ENCODE measurements at regions not wholly inside any gene's neighbourhood (a gene's known extent, or its start where the extent isn't known, plus 50 kb on each side); places are given as distances from the start of the nearest gene placed in this dataset.

DNA sequence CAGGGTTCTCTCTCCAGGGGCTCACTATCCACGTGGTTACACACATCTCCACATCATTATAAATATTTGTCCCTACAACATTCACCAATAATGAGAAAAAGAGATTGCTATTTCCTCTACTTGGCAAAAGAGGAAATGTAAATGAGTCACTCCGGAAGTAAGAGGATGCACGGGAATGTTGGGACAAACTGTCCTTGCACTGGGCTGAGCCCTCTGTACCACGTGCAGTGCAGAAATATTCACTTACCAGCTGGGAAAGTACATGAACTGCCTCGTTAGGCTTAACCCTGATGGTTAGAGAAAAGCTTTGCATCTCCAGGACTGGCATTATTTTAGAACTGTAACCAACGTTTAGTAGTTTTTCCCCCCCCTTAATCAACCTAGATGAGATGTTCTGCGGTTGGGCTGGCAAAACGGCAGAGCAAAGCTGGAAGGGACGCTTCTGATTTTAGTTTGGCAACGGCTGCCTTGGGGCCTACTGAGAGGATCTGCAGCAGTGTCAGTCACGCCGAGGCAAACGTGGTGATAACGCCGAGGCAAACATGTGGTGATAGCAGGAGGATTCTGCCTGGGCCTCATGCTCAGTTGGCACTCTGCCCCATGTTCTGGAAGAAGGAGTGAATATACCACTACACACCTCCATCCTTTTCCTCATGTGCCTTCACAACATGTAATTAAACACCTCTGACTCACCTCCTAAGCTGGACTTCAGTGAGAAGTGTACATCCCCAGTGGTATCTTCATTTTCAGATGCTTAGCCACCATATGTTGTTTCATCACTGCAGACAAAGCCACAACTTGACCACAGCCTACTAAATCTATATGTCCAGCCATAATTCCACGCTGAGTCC is 661.4 kb upstream of the KLF4 start:
- Histone ChIP-seq H3K27ac (peak overlapping the region; percentile 75), H3K9me3 (no peaks in the 10 kb centered on the region), H3K4me1 (peaks cover 25% of the 10 kb centered on the region), H3K4me3 (no peak overlapping the region), H3K36me3 (no peaks in the 10 kb centered on the region), H3K27me3 (ENCODE audit: low read depth) (no peaks in the 10 kb centered on the region)
- DNase-seq (no peak), ATAC-seq (peak; percentile 75 to 82)
- intact Hi-C loops (cut with DNase I) = no loop called here
- TF ChIP-seq, protein P1, sequence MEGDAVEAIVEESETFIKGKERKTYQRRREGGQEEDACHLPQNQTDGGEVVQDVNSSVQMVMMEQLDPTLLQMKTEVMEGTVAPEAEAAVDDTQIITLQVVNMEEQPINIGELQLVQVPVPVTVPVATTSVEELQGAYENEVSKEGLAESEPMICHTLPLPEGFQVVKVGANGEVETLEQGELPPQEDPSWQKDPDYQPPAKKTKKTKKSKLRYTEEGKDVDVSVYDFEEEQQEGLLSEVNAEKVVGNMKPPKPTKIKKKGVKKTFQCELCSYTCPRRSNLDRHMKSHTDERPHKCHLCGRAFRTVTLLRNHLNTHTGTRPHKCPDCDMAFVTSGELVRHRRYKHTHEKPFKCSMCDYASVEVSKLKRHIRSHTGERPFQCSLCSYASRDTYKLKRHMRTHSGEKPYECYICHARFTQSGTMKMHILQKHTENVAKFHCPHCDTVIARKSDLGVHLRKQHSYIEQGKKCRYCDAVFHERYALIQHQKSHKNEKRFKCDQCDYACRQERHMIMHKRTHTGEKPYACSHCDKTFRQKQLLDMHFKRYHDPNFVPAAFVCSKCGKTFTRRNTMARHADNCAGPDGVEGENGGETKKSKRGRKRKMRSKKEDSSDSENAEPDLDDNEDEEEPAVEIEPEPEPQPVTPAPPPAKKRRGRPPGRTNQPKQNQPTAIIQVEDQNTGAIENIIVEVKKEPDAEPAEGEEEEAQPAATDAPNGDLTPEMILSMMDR (IDR thresholded peaks at IDR 0.05) = no peak

- Histone ChIP-seq H3K9me3 (no peaks in the 10 kb centered on the region), H3K4me3 (no peak overlapping the region), H3K4me1 (peaks cover 25% of the 10 kb centered on the region), H3K27ac (peak overlapping the region; percentile 18), H3K27me3 (ENCODE audit: low read depth) (no peaks in the 10 kb centered on the region), H3K36me3 (no peaks in the 10 kb centered on the region)
- DNase-seq (no peak), ATAC-seq (no peak)
- TF ChIP-seq, protein P1 (IDR thresholded peaks at IDR 0.05) = no peak
- intact Hi-C loops (cut with DNase I) = no loop called here
Measured at GRCh38 chr9:108149326-108149725, 659.8 kb upstream of the KLF4 start.

DNA sequence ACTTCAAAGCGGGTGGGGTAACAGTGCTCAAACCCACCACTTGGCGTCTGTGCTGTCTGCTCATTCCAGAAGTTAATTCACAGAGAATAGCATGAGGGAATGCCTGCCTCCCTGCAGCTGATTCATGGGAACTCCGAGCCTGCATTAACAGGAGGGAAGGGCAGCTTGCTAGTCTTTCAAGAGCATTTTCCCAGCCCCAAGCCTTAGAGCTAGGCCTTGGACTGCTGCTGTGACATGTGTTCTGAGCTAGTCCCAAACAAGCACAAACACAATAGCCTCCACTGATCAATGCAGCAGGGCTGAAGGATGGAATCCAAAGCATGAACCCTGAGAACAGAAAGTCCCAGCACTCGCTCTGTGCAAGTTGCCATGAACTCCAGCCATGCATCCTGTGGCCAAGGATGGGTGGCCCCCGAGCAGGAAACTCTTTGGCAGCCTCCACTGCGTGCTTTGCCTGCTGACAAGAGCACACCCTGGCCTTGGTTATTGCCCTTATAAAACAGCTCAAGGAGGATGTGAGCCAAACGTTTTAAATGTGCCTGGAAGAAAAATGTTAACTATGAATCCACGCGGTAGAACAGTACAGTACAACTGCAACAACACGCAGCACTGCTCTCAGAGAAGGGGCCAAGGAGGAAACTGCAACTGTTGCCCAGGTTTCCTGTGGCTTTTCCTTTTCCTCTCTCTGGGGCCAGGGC is 653.1 kb upstream of the KLF4 start:
- intact Hi-C loops (cut with DNase I) = no loop called here
- peak overlapping the region; percentile 81 for H3K27ac ChIP-seq

GRCh38 chr9:108142142-108142503 is 652.6 kb upstream of the KLF4 start:
- intact Hi-C loops (cut with DNase I) = no loop called here
- Histone ChIP-seq H3K27me3 (ENCODE audit: low read depth) (no peaks in the 10 kb centered on the region), H3K36me3 (no peaks in the 10 kb centered on the region), H3K27ac (peak overlapping the region; percentile 81), H3K4me1 (peaks cover 18% of the 10 kb centered on the region), H3K9me3 (no peaks in the 10 kb centered on the region), H3K4me3 (no peak overlapping the region)
- DNase-seq (no peak), ATAC-seq (no peak)
- TF ChIP-seq, protein P1 (IDR thresholded peaks at IDR 0.05) = no peak

More for the DNA sequence above, 653.1 kb upstream of the KLF4 start:
- no peak overlapping the region for H3K4me3 ChIP-seq
- no peaks in the 10 kb centered on the region for H3K36me3 ChIP-seq
- H3K4me1 ChIP-seq = peaks cover 18% of the 10 kb centered on the region
- no peaks in the 10 kb centered on the region for H3K27me3 ChIP-seq (ENCODE audit: low read depth)
- TF ChIP-seq, protein P1 (IDR thresholded peaks at IDR 0.05) = no peak
- DNase-seq = peak; percentile 74
- peak; percentile 91 to 93 for ATAC-seq
- no peaks in the 10 kb centered on the region for H3K9me3 ChIP-seq

DNA sequence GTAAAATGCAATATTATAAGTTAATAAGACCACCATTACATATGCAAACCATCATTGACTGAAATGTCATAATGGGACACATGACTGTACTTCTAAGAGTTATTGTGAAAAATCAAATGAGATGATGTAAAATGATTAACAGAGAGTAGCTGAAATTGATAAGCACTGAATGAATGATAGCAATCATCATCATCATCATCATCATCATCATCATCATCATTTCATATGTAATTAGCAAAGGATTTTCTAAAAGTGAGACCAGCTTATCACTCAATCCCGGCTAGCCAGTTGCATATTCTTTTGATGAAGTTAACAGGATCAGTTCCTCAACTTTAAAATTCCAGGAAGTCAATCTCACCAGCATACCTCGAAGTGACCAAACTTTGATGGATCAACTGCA is 650.3 kb upstream of the KLF4 start:
- Histone ChIP-seq H3K4me1 (peaks cover 18% of the 10 kb centered on the region), H3K9me3 (no peaks in the 10 kb centered on the region), H3K27ac (no peak overlapping the region), H3K4me3 (no peak overlapping the region), H3K36me3 (no peaks in the 10 kb centered on the region), H3K27me3 (ENCODE audit: low read depth) (no peaks in the 10 kb centered on the region)
- intact Hi-C loops (cut with DNase I) = no loop called here
- TF ChIP-seq, protein P1 (IDR thresholded peaks at IDR 0.05) = no peak
- ATAC-seq (no peak), DNase-seq (no peak)

Data from lower lobe of right lung (tissue), 2 donors.